HG02884 (cell line): ENCODE measurements at regions not wholly inside any gene's neighbourhood (a gene's known extent, or its start where the extent isn't known, plus 50 kb on each side); places are given as distances from the start of the nearest gene placed in this dataset.

ENCODE experiments used
- ATAC-seq: cut with Tn5 transposase; IDR thresholded peaks from one replicate; pipeline ENCODE4 v1.9.1; 2021; ENCODE audit warnings: mild to moderate bottlenecking, moderate library complexity; ENCODE audit not compliant: unreplicated experiment

DNA sequence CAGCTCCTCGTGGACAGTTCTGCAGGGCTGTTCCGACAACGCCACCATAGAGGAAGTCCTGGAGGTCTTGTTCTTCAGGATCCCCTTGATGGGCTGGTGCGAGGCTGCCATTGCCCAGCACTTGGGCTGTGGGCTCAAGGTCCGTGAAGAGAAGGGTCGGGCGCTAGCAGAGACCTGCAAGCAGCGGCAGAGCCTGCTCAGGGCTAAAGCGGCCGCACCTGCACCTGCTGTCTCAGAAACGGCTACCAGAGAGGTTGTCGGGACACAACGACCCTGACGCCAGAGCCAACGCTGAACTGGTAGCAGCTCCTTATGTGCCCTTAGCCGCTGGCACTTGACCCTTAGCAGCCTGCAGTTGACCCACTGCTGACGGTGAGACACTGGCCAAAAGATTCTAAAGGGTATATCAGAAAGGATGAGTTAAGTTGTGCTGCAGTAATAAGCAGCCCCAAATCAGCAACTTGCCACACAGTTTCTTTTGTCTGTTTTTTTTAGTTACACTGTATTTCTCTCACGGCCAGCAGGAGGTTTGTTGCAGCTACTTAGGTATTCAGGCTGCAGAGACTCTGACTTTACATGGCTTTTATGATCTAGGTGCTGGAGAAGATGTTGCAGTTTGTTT, 55.5 kb upstream of the ST6GAL2 start:
- no peak for ATAC-seq

DNA sequence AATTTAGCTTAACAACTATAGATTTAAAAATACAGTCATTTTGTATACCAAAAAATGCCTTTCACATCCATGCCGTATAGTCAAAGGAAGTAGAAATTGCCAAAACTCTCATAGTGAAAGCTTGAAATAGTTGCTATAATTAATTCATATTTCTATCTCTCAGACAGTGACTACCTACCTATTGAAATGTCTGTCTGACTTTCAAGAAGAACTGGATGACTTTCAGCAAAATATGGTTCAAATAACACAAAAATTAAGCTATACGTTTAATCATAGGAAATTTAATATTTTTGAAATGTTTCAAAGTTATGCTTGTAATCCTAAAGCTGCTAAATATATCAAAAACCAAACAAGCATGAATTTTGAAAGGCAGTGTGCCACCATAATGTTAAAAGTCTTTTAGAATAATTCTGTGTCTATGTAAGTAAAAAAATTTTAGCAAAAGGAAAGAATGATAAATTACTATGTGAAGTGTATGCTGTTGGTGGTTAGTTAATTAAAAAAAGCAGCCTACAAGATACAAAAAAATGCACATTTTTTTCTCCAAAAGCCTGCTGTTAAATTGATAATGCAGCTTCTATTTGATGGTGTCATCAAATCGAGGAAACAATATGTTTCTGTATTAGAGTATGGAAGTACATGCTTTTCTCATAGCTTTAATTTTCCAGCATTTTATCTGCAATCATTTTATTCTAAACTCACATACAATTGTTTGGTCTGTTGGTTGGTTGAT, 57.7 kb upstream of the ST6GAL2 start:
- ATAC-seq, result no peak

DNA sequence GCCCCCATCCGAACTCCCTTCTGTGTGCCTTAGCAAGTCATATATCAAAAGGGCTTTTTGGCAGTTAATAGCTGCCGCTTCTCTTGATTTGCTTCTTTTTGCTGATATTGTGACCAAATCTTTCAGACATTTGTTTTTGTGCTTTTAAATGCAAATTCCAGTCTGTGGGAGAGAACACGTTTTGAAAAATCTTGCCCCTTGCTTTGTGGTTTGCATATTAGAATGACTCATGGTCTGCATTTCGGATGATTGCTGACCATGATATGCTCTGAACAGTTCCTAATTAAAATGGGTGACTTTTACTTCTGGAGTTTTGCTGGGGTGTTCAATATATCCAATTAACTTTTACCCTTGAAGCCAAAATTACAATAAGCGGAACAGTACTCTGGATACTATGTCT, 58.2 kb upstream of the ST6GAL2 start:
- no peak for ATAC-seq

DNA sequence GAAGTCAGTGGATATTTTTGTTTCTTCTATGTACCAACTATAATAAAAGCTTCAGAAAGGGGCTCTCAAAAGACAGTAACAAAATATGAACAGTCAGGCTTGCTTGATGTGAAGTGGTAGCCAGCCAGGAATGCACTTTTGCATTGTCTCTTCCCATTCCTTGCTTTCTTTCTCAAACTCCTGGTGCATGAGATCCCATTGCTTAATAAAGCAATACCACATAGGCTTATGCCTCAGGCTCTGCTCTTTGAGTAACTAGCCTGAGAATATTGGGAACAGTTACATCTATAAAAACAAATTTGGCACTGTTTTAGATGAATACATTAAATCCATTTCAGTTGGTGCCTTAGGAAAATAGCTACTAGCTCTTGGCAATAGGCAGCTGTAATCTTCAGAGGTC, 62.6 kb upstream of the ST6GAL2 start:
- no peak for ATAC-seq

DNA sequence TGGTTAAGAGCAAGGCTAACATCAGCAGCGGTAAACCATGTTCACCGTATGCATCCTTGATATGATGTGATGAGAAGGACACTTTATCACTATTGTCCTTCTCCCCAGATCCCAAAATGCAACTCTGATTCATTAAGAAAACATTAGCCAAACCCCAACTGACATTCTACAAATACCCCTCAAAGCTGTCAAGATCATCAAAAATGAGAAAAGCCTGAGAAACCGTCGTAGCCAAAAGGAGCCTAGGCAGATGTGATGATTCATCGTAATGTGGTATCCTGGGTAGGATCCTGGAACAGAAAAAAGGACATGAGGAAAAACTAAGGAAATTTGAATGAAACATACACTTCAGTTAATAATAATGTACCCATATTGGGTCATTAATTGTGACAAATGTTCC, 67.3 kb upstream of the ST6GAL2 start:
- no peak for ATAC-seq

DNA sequence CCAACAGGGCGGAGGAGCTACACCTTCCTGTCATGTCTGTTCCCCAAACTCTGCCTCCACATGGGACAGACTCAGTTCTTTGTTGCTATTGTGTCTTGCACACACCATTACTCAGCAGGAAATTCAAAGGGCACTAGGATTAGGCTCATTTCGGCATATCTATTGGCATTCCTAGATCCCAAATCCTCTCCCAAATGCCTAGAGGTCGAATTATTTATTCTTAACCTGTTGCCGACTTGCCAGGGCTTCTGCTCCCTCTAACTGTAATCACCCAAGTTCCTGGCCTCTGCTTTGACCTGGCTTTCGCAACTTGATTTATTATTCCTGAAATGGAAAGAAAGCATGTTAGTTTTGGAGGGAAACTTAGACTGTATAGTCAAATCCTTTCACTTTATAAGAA, 67.8 kb upstream of the ST6GAL2 start:
- no peak for ATAC-seq

DNA sequence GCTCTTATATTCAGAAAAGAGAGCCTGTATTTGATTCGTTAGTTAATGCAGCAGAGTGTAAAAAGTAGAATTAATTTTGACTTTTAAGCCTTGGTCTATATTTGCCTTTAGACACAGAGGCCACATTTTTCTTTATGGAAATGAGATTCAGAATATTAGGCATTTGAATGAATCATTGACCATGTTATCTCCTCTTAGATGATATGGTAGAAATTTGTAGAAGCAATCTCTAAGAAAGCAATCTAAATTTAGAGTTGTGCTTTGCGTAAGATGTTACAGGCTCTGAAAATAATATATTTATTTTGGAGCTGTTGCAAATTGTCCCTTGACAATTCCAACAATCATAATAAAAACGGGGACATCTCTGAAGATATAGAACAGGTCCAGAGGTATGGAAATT, 68.3 kb upstream of the ST6GAL2 start:
- no peak for ATAC-seq

DNA sequence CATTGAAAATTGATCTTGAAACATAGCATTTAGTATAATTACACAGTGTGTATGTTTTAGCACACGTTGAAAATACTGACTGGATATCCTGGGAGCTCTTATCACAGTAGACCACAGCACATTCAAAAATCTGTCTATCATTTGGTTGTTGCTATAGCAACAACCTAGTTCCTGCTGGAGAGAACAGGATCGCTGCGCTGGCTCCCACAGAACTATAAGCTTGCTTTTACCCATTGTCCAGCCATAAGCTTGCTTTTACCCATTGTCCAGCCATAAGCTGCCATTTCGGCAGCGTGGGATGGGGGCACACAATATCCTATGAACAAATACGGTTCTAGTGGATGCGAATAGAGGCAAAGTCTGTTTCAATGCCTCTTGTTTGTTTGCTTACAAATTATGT, 70.4 kb upstream of the ST6GAL2 start:
- ATAC-seq, result no peak

DNA sequence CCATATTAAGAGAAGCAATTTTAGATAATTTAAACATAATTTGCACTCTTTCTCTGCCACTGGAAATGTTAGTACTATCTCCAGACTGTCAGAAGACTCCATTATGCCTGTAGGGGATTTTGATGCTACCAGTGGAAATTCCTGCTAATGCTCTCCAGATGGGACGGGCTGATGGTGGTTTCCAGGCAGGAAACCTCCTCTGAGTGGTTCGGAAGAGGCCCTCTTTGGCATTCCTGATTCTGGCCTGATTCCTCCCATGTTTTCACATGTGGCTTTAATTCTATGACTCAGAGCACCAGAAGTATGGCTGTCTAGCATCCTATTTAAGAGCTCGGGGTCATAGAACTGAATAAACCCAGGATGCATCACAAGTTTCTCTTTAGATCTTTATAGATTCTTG, 70.9 kb upstream of the ST6GAL2 start:
- no peak for ATAC-seq

DNA sequence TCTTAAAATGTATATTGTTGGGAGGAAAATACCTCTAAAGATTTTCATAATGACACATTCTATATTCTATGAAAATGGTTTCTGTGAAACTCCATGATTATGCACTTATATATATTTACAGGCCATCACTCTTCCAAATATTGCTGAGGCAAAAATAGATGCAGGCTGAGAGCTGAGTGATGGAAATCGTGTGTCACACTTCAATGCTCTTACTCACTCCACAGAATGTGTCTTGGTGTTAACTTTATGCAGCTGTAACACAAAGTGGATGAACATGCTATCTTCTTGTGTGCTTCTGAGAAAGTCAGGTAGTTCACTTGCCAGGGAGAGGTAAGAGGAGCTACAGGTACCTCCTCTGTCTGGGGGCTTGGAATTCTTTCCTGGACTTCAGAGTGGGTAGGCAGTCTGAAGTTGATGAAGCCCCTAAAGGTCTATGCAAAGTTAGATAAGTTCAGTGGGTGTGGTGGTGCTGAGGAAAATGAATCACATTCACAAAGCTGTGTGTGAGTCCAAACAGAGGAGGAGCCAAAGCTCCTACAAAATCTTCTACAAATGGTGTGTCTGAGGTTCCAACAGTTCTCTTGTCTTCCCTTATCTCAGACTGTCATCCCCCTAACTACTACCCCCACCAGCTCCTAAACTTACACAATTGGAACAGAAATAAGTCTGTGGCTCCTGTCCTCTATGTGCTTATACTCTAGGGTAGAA, 74.2 kb upstream of the ST6GAL2 start:
- ATAC-seq, result no peak

DNA sequence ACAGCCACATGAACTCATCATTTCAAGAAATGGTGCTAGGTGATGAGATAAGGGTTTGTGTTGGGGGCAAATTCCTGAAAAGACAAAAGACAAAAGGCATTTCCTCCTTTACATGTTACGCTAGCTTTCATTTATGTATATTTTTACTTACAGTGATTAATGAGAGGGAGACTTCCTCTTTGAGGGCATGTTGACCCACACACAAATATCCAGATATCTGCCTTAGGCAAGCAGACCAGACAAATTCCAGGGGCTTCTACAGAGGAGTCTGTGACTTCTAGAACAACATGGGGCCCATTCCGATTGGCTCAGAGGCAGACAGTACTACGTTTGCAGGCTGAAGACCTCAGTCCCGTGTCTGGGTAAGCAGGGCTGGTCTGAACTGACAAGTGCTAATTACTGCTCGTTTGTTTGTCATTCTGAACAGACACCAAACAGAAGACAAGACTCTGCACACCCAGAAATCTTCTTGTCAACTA, 74.8 kb upstream of the ST6GAL2 start:
- ATAC-seq, result no peak

DNA sequence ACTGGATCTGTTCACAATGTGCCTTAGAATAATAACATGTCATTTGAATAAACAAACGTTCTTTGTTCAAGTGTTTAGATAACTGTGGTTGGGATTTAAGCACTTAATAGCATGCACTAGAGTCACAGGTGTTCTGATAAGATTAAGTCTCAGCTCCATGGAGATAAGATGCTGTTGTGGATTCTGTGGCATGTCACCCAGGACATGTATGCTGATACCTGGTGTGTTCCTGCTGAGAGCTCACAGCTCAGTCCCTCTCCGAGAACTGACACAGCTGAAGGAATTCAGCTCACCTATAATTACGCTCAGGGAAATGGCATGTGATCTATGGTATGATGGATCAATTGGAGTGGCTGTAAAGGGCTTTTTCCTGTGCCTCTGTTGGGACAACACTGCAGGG, 75.4 kb upstream of the ST6GAL2 start:
- ATAC-seq, result no peak

DNA sequence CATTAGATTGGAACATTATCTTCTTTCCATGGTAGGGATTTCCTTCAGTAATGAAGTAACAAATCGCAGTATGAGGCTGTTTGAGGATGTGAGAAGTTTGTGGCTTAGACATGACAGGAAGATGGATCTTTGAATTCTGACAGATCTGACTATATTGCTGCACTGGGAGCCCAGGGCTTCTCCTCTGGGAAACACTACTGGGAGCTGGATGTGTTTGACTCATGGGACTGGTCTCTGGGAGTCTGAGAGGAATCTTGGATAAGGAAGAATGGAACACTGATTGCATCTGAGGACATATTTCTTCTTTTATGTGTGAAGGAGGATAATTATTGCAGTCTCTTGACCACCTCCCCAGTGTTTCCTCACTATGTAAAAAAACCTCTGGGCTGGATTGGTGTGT, 77.2 kb upstream of the ST6GAL2 start:
- no peak for ATAC-seq

DNA sequence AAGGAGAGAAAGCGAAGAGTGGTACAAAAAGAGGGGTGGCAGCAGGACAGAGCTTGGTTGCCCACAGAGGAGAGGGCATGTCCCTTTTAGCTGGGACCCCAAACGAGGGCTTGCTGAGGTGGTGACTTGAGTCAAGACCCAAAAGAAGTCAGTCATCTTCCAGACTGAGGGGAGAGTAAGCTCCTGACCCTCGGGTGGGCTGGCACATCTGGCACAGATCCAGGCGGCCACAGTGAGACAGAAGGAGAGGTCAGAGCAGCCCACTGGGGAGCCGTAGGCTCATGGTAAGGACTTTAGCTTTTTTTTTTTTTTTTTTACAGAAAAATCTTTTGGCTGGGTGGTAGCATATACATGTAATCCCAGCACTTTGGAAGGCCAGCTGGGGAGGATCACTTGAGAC, 77.9 kb upstream of the ST6GAL2 start:
- no peak for ATAC-seq

DNA sequence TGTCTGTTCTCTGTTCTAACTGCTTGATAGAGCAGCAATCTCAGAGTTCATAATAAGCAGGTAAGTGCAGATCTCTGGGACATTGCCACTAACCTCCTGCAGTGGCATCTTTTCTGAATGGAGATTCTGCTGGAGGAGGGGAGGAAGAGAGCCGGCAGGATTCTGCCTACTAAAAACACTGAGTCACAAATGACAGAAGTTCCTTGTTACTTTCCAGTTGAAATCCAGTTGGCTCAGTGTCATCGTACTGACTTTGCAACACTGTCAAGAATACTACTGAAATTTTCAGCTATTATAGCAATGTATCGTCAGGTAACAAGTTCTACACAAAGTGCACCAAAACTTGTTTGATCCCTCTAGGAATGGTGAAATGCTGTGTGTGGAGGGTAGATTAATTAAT, 79.6 kb upstream of the ST6GAL2 start:
- ATAC-seq, result no peak

DNA sequence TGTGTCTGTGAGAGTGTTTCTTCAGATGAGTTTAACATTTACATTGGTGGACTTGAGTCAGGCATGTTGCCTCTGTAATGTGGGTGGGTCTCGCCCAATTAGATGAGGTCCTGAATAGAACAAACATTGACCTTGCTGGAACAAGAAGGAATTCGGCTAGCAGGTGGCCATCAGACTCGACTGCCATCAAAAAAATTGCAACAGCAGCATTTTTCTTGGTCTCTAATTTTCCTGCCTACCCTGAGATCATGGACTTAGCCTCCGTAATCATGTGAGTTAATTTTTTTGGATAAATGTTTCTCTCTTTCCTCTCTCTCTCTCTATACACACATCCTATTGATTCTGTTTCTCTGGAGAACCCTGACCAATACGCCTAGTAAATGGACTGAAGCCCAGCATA, 83.8 kb upstream of the ST6GAL2 start:
- no peak for ATAC-seq

DNA sequence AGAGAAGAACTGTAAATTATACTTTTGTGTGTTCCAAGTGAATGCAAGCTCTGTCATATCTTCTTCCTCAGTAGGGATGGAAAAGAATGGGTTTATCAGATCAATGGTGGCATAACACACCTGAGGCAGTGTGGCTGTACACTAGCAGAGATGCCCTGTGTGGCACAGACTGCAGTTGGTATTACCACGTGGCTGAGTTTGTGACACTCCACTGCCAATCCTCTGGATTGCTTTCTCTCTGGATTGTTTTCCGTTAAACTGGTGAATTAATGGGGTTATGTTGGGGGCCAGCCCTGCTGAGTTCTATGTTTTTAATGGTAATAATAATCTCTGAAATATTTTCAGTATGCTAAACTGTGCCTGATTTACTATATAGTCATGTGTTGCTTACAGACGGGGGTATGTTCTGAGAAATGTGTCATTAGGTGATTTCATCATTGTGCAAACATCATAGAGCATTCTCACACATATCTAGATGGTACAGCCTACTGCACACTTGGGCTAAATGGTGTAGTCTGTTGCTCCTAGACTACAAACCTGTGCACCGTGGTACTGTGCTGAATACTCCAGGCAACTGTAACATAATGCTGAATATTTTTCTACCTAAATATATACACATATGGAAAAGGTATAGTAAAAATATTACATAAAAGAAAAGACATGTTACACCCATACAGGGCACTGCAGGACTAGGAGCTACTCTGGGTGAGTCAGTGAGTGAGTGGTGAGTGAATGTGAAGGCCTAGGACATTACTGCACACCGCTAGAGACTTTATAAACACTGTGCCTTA, 84.7 kb upstream of the ST6GAL2 start:
- no peak for ATAC-seq

DNA sequence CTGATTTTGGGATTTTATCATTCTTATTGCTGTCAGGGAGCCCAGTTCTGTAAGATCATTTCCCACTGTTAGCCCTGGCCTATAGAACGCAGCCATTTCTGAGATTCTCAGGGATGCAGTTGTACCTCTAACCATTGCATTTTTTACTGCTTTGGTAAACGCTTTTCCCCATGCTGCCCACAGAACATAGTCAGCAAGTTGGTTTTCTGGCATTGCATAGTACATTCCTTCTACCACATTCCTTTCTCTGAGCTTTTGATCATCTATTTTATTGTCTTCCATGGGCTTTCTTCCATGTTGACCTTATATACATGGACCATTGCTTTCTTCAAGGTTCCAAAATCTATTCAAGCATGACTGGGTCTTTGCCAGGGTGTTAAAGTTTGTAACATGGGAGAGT, 86.8 kb upstream of the ST6GAL2 start:
- no peak for ATAC-seq

DNA sequence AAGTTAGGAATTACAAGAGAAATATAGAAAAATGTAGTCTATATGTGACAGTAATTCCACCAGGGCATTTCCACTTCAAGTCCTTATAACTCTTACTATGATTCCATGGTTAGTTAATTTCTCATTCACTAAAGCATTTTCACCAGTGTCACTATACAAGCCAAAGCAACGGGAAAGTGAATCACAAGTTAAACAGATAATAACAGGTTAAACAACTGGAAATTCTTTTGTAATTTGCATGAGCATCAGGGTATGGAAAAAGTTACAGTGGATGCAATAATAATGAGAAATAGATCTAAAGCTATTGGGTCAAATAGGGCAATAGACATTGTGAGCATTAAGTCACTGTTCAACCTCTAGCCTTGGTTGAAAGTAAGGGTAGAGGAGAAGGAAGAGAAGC, 88.9 kb upstream of the ST6GAL2 start:
- no peak for ATAC-seq

DNA sequence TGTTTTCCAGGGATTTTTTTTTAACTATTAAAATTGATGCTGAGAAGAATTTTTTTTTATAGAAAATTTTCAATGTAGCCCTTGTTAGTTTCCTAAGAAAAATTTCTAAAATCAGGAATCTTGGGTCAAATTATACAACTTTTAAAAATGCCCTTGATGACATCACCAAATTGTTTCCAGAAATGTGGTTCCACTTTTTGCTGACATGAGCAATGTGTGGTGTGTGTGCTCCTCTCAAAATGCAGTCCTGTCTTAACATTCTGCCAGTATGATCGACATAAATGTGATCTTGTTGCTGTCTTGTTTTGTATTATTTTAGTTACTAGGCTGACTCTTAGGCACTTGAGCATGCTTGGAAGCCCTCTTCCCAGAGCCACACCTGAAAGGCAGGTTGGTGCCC, 89.7 kb upstream of the ST6GAL2 start:
- no peak for ATAC-seq

DNA sequence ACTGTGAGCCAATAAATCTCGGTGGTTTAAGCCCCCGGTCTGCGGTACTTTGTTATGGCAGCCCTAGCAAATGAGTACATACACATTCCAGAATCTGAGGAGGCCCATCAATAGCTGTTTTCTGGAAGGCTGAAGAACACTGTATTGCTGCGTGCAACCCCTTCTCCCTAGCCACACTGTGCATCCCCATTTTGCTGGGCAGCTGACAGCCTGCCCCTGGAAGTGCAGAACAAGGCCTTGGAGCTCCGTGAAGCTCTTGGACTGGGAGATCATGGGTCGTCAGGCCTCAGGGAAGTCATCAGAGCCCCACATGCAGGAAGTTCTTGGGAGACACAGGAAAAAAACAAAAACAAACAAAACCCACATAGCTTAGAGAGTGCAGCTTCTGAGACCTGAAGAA, 90.6 kb upstream of the ST6GAL2 start:
- no peak for ATAC-seq
